ENCODE measurements at regions not wholly inside any gene's neighbourhood (a gene's known extent, or its start where the extent isn't known, plus 50 kb on each side); places are given as distances from the start of the nearest gene placed in this dataset.

DNA sequence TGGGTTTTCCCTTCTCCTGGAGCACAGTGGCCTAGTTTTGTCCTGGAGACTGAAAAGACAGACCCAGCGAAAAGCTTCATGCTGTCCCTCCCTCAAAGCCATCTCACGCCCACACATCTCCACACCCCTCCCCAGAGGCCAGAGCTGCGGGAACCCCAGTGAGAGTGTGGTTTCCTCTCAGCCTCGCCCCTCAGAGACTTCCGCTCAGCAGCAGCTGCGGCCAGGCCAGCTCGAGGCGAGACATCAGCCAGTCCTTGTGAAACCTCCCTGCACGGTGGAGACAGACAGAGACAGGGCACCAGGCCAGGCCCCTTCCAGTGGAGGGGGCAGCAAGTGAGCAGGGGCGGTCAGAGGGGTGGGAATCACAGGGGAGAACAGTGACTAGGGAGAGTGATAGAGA lies 77.0 kb upstream of the TNRC6C start:
- no peak for DNase-seq (ENCODE audit: extremely low read depth, low read depth, low spot score)

DNA sequence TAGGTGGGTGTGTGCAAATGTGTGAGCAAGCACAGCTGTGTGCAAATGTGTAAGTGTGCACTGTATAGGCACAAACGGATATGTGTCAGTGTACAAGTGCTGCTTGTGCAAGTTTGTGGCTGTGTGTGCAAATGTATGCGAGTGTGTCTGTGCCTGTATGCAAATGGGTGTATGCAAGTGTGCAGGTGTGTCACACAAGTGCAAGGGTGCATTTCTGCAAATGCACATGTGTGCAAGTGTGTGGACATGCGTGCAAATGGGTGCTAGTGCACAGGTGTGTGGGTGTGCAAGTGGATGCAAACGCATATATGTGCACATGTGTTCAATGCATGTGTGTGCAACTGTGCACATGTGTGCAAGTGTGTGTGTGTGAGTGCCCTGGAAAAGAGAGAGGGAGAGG lies 76.5 kb upstream of the TNRC6C start:
- no peak for DNase-seq (ENCODE audit: extremely low read depth, low read depth, low spot score)

DNA sequence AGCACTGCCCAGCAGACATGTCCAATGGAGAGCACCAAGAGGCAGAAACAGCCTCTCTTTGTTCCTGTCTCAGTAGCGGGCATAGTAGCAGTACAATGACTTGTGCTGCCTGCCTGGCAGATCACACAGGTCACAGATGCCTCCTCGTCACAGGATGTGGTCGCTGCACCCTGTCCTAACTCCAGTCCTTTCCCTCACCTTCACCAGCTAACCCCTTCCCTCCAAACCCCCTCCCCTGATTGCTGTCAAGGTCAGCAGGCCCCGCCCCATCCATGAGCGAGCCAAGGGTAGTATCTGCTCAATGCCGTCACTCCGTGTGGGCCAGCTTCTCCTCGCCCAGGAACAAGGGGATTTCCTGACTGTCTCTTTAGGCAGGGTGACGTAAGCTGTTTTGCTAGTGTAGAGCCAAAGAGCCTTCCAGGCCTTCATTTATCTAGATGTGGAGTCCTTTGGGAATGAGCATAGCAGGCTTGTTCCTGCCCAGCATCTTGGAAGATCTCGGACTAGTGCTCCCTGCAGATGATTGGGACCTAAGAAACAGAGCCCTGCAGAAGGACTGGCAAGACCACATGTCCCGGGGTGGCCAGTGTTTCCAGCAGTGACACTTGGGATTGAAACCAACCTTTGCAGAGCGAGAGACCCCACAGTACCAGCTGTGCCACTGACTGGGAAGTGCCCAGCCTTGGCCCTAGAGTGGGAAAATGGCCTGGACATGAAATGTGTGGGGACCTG lies 75.9 kb upstream of the TNRC6C start:
- no peak for DNase-seq (ENCODE audit: extremely low read depth, low read depth, low spot score)

DNA sequence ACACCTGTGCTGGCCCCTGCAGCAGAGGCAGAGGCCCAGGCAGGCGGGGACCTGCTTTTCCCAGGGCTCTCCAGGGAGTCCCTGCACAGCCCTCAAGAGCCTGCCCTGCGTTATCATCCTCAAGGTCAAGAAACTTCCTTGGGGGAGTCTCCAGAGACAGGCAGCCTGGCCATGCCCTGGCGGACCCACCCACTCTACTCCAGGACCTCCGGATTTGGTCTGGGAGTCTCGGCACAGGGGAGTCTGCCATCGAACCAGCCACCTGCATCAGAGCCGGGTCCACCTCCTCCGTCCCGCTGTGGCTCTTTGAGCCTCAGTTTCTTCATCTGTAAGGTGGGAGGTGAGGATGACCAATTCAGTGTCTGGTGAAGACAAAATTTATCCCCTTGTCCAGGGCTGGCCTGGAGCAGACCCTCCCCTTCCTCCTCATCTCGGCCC lies 75.3 kb upstream of the TNRC6C start:
- DNase-seq (ENCODE audit: extremely low read depth, low read depth, low spot score), result no peak

DNA sequence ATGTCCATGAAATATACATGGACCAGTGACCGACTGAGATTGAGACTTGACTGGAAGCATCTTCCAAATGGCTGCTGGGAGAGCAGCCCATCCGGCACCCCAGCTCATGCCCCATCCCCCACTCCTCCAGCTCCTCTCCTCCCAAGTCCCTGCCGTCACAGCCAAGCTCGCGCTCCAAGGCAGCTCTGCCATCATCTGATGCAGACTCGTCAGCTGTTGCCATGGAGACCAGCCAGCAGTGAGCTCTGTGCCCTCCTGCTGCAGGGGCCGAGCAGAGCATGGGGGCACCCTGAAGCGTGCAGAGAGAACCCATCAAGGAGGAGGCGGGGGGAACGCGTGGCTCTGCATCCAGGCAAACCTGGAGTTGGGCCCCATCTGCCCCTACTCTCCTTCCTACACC lies 74.5 kb upstream of the TNRC6C start:
- no peak for DNase-seq (ENCODE audit: extremely low read depth, low read depth, low spot score)

DNA sequence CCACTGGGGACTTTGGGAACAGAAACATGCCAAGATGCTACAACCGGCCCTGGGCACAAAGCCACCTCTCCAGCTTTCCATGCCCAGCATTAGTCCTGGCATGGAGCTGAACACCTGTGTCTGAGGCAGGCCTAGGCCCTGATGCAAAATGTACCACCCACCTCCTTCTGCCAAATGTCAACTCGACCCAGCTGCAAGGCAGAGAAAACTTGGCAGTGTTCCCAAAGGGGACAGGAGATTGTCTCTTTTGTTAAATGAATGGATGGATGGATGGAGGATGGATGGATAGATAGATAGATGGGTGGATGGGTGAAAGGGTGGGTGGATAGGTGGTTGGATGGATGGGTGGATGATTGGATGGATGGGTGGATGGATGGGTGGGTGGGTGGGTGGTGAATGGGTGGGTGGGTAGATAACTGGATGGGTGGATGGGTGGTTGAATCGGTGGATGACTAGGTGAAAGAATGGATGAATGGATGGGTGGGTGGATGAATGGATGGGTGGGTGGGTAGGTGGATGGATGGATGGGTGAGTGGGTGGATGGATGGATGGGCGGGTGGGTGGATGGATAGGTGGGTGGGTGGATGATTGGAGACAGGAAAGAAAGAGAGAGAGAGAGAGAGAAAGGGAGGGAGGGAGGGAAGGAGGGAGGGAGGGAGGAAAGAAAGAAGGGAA lies 73.4 kb upstream of the TNRC6C start:
- DNase-seq (ENCODE audit: extremely low read depth, low read depth, low spot score), result no peak

DNA sequence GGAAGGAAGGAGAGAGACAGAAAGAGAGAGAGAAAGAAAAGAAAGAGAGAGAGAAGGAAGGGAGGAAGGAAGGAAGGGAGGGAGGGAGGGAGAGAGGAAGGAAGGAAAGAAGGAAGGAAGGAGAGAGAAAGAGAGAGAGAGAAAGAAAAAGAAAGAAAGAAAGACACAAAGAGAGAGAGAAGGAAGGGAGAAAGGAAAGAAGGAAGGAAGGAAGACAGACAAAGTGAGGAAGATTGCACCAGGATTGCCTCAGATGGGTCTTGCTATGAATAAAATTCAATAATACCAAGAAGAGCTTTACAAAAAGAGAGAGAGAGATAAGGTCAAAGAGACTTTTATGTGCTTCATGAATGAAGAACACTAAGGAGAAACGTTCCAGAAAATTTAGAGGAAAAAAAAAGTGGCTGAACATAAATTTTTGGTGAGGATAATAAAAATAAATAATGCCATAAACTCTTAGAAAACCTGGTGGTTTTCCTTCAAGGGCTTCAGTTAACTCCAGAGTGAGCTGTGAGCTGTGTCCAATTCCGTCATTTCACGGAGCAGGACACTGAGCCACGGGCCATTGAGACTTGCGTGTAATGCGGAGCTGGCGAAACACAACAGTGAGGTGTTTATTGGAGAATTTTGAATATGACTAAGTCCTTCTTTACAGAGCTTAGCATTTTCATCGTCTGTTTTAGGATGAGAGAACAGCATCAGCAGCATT lies 72.7 kb upstream of the TNRC6C start:
- no peak for DNase-seq (ENCODE audit: extremely low read depth, low read depth, low spot score)

DNA sequence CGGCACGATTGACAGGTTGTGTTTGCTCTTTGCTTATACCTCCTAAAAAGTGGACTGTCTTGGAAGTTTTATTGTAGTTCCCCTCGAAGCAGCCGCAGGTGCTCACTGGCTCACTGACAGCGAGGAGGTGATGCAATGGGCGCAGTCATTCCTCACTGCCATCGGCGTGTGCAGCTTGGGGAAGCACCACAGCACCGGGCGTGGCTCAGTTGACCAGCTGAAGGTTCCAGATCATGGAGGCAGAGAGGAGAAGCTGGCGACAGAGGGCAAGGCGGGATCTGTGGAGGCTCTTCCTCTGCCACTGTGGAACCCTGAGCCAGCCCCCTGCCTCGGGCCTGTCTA lies 72.1 kb upstream of the TNRC6C start:
- no peak for DNase-seq (ENCODE audit: extremely low read depth, low read depth, low spot score)

DNA sequence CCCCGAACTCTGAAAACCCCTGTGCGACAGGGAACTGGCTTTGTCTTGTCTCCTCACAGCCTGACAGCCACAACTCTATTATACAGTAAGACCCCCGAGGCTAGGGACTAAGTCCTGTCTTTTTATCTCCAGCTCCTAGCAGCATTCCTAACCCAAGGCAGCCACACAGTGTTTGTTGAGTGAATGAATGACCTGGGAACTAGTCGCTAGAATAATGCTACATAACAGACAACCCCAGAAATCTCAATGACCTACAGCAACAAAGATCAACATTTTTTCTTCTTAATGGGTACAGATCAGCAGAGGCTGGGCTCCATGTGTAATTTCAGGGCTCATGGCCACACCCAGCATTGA lies 71.4 kb upstream of the TNRC6C start:
- DNase-seq (ENCODE audit: extremely low read depth, low read depth, low spot score), result no peak

DNA sequence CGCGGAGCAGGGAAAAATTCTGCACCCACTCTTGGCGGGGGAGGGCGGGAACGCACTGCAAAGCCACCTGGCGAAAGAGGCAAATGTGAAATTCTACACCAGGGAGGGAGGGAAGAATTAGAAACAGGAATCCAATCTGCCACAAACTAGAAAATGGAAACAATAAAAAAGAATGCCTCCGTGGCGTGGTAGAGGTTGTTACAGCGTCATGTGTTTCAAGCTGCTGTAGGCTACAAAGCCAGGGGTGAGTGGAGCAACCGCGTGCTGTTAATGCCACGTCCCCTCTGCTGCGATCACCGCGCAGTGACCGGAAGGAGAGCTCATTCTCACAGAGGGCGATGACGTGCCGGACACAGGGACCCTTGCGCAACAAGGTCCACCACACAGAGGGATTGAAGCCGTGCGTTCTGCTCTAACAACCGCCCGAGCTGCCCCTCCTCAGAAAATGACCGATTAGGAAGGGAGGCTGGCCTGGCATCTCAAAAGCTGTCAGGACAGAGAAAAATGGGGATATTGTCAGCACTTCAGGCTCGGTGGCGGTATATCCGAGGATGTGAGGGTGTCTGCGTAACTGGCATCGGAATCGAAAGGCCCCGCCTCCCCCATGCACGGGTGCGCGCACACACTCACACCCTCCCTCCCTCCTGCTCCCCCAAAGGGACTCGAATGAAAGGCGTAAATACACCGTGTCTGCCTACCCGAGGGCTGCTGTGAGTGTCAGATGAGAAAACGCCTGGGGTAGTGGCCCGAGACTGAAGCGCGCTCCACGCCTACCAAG lies 70.8 kb upstream of the TNRC6C start:
- DNase-seq (ENCODE audit: extremely low read depth, low read depth, low spot score), result no peak

DNA sequence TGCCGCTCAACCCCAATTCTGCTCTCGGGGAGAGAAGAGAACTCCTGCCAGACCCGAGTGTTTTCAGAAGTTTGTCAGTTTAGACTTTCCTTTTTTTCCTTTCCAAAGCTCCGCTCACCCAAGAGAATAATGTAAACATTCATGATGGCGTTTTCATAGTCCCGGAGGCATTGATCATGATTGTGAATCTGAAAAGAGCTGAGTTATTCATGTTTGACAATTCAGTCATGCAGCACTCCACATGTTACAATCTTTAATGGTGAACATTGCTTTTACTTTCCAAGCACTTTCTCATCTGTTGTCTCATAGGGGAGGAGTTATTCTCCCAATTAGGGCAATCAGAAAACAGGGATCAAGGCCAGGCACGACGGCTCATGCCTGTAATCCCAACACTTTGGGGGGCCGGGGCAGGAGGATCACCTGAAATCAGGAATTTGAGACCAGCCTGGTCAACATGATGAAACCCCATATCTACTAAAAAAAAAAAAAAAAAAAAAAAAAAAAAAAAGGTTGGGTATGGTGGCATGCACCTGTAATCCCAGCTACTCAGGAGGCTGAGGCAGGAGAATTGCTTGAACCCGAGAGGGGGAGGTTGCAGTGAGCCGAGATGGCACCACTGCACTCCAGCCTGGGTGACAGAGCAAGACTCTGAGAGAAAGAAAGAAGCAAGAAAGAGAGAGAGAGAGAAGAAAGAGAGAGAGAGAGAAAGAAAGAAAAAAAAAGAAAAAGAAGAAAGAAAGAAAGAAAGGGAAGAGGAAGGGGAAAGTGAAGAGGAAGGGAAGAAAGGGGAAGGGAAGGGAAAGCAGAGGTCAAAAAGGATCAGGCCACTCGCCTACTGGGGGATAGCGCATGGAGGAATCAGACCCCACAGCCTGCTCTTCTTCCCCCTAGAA lies 70.0 kb upstream of the TNRC6C start:
- no peak for DNase-seq (ENCODE audit: extremely low read depth, low read depth, low spot score)

DNA sequence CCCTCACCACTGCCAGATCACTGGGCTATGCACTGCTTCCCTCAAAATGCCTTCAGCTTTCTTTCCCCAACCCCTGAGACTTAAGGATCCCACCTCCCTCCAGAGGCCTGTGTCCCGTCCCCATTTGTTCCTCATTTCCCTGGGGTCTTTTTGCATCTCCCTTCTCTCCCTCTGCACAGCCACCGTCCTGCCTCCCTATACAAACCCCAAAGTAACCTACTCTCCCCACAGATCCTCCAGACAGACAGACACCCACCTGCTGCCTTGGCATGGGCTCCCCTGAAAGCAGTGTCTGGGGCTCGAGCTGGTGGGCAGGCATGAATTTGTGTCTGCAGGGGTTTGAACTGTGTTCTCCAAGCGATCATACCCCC lies 69.4 kb upstream of the TNRC6C start:
- no peak for DNase-seq (ENCODE audit: extremely low read depth, low read depth, low spot score)

DNA sequence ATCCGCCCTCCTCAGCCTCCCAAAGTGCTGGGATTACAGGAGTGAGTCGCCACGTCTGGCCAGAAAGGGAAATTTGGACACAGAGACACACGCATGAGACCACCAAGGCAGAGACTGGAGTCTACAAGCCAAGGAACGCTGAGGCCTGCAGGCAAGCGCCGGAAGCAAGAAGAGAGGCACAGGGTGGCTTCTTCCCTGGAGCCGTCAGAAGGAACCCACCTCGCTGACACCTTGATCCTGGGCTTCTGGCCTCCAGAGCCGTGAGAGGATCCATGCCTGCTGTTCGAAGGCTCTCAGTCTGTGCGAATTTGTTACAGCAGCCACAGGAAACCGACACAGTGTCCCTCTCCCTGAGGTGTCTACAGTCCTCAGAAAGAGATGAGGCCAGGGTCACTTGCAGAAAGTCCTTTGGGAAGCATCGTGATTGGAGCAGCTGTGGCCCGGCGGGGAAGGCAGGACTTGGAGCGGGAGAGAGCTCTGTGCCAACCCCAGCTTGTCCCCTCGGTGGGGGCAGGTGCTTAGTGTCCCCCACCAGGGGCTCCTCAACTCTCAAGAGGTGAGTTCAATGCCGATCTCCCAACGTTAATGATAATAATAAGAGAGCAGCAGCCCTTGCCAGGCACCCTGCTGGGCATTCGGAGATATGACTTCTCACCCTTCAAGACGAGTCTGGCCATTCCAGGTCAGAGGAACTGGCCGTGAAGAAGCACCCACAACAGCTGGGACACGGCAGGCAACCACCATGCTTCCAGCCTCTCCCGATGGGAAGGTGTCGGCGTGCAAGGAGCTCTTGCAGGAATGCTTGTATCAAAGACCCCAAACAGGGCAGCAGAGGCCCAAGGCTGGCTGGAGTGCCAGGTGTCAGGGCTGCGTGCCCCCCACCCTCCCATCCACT lies 68.4 kb upstream of the TNRC6C start:
- DNase-seq (ENCODE audit: extremely low read depth, low read depth, low spot score), result no peak

DNA sequence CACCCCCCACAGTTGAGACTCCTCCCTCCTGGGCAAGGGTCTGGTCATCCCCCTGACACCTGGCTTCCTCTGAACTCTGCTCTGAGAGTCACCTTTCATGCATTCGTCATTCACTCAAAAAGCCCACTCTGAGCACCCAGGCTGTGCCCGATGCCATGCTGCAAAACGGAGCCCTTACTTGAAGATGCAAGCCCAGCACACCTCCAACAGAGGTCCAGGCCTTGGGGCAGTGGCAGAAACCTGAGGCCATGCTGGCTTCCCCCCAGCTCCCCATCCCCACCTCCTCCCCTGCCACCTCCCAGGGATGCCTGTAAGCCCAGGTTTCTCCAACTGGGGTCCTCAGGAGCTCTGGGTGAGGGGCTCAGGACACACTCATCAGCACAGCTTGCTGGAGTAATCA lies 67.7 kb upstream of the TNRC6C start:
- no peak for DNase-seq (ENCODE audit: extremely low read depth, low read depth, low spot score)

DNA sequence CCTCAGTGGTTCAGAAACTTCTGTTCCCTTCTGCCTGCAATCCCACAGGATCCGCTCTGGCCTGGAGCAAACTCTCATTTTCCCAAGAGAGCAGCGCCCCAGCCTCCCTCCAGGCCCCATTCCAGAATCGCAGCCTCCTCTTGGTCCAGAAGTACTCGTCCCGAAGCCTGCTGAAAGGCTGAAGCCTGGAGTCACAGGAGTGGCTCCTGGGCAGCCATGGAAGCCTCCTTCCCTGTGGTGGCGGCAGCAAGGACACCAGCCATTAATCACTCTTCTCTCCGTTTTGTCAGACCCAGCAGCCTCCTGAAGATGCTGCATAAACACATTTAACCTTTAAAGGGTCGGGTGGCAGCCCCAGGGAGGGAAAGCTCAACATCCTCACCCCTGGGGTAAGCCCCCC lies 66.9 kb upstream of the TNRC6C start:
- no peak for DNase-seq (ENCODE audit: extremely low read depth, low read depth, low spot score)

DNA sequence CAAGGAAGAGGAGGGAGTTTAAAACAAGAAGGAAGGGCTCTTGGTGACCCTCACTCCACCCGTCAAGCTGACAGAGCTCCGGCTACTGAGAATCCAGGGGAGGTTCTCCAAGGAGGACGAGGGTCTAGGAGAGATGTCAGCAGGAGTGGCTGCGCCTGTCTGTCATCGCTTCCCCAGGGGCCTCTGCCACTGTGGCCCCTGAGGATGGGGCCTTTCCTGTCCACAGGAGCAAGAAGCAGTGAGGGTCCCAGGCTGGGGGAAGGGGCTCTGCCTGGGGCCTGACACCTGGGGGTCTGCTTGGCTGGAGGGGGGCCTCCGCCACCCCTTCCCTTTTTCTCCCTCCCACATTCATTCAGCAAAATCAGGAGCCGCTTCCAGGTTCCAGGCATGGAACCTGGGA lies 66.5 kb upstream of the TNRC6C start:
- DNase-seq (ENCODE audit: extremely low read depth, low read depth, low spot score), result no peak

DNA sequence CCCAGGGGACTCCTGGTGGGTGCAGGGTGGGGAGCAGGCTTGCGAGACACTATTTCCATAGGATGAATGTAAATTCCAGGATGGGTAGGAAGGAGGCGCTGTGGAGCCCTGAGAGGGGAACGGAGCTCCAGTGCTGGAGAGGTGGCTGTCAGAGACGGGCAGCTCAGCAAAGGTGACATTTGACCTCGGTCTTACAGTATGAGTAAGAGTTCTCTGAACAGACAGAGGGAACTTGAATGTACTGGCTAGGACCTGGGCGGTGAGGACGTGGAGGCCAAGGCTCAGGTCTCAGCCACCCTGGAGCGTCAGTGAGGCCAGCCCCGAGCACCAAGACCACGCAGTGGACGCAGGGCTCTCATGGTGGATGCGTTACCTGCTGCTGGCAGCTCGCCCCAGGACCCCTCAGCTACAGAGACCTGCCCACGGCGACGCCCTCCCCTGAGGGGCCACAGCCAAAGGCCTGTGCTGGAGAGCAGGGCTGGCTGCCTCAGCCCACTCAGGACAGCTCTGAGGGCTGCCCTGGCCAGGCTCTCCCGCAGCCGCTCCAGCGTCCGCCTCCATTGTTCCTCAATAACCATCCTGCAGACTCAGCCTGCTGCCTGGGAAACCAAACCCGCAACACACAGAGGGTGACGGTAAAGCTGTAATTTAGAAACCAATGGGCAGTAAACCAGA lies 65.9 kb upstream of the TNRC6C start:
- no peak for DNase-seq (ENCODE audit: extremely low read depth, low read depth, low spot score)

DNA sequence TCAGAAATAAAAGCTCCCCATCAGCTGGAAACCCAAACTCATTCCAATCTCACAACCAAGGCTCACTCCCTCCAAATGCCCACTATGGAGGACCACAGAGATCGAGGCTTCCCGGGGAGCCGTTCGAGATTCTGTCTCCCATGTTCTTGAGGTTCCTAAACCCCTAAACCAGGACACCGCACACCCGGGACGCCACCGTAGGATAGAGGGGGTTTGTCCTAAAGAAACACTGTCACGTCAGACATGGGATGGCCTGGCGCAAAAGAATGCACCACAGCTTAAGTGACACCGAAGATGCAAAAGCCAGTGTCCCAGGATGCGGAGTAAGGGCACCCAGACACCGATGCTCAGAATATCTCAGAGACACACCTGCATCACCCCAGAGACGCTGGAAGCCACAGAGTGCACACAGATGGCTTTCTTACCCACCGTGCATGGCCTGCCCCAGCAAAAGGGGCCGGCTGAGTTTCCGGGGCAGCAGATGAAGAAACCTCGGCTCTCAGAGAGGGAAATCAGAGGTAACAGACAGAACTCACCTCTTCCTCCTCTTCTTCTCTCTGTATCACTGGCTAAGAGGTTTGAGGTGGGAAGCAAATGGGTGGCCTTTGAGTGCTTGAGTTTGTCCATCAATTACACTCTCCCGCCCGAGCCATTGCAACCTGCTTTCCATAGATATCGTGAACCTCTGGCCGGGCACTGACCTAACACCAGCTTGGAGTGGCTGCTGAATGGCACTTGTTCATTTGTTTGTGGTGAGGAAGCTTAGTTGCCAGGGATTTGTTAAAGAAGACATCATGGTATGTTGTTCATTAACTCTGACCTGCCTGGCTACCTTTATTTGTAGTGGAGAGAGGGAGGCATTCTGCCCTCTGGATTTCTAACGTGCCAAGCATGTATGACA lies 65.1 kb upstream of the TNRC6C start:
- DNase-seq (ENCODE audit: extremely low read depth, low read depth, low spot score), result no peak

Data from glomerular endothelial cell (primary cell).